ENCODE measurements at regions not wholly inside any gene's neighbourhood (a gene's known extent, or its start where the extent isn't known, plus 50 kb on each side); places are given as distances from the start of the nearest gene placed in this dataset.

DNA sequence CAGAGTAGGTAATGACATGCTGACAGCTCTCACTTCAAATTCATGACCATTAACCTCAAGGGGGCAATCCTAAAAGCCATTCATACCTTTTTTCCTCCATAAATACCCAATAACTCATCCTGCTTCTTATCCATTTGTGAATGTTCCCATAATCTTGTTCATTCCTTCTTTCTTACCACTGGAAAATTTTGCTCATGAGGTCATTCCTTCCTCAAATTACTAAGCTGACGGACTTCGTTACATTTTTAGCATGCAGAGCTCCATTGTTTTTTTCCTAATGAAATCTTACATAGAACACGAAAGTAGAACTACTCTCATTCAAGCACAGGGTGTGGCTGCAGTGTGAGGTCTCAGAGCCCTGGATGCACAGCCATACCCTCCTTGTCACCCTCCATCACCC is 276.5 kb upstream of the DPYD start:
- TF ChIP-seq TCF12 (IDR thresholded peaks at IDR 0.05; ENCODE audit: low read depth) (no peak), FOXM1 (IDR thresholded peaks at IDR 0.05; ENCODE audit: borderline replicate concordance, low read depth) (no peak), NFIC (IDR thresholded peaks at IDR 0.05) (no peak), EGR1 (IDR thresholded peaks at IDR 0.05) (no peak), RAD21 (IDR thresholded peaks at IDR 0.05; ENCODE audit: low read depth) (no peak), ZBTB7A (IDR thresholded peaks at IDR 0.05; ENCODE audit: low read depth) (no peak), CEBPB (IDR thresholded peaks at IDR 0.05) (no peak), EP300 (IDR thresholded peaks at IDR 0.05; ENCODE audit: borderline replicate concordance) (no peak), YY1 (IDR thresholded peaks at IDR 0.05; ENCODE audit: low read depth) (no peak), TEAD4 (IDR thresholded peaks at IDR 0.05) (no peak), TAF1 (IDR thresholded peaks at IDR 0.05; ENCODE audit: low read depth) (no peak), CREB1 (IDR thresholded peaks at IDR 0.05; ENCODE audit: low read depth) (no peak)
- TF ChIP-seq, protein P1, sequence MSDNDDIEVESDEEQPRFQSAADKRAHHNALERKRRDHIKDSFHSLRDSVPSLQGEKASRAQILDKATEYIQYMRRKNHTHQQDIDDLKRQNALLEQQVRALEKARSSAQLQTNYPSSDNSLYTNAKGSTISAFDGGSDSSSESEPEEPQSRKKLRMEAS (IDR thresholded peaks at IDR 0.05): no peak
- TF ChIP-seq, protein P2, sequence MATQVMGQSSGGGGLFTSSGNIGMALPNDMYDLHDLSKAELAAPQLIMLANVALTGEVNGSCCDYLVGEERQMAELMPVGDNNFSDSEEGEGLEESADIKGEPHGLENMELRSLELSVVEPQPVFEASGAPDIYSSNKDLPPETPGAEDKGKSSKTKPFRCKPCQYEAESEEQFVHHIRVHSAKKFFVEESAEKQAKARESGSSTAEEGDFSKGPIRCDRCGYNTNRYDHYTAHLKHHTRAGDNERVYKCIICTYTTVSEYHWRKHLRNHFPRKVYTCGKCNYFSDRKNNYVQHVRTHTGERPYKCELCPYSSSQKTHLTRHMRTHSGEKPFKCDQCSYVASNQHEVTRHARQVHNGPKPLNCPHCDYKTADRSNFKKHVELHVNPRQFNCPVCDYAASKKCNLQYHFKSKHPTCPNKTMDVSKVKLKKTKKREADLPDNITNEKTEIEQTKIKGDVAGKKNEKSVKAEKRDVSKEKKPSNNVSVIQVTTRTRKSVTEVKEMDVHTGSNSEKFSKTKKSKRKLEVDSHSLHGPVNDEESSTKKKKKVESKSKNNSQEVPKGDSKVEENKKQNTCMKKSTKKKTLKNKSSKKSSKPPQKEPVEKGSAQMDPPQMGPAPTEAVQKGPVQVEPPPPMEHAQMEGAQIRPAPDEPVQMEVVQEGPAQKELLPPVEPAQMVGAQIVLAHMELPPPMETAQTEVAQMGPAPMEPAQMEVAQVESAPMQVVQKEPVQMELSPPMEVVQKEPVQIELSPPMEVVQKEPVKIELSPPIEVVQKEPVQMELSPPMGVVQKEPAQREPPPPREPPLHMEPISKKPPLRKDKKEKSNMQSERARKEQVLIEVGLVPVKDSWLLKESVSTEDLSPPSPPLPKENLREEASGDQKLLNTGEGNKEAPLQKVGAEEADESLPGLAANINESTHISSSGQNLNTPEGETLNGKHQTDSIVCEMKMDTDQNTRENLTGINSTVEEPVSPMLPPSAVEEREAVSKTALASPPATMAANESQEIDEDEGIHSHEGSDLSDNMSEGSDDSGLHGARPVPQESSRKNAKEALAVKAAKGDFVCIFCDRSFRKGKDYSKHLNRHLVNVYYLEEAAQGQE (IDR thresholded peaks at IDR 0.05; ENCODE audit: low read depth): no peak
- TF ChIP-seq, protein P3, sequence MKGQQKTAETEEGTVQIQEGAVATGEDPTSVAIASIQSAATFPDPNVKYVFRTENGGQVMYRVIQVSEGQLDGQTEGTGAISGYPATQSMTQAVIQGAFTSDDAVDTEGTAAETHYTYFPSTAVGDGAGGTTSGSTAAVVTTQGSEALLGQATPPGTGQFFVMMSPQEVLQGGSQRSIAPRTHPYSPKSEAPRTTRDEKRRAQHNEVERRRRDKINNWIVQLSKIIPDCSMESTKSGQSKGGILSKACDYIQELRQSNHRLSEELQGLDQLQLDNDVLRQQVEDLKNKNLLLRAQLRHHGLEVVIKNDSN (IDR thresholded peaks at IDR 0.05): no peak

DNA sequence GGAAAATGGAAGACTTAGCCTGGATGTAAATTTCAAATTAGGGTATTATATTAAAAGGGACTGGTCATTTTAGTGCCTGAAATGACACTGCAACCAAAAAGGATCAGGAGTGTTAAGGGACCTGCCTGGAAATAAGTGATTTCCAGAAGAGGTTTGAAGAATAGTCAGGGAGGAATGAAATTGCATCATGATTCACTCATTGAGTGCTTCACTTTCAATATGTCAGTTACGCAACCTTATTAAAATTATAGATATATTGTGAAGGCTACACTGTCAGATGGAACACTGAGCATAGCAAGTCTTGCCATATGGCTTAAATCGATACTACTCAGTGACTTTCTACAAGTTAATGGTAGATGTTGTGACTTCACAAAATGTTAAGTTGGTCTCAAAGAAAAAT is 275.2 kb upstream of the DPYD start:
- TF ChIP-seq EP300 (IDR thresholded peaks at IDR 0.05; ENCODE audit: borderline replicate concordance): no peak
- TF ChIP-seq CEBPB (IDR thresholded peaks at IDR 0.05): no peak
- no peak for TF ChIP-seq TCF12 (IDR thresholded peaks at IDR 0.05; ENCODE audit: low read depth)
- TF ChIP-seq TEAD4 (IDR thresholded peaks at IDR 0.05): no peak
- TF ChIP-seq, protein P1 (IDR thresholded peaks at IDR 0.05): no peak
- TF ChIP-seq CREB1 (IDR thresholded peaks at IDR 0.05; ENCODE audit: low read depth): no peak
- TF ChIP-seq, protein P3 (IDR thresholded peaks at IDR 0.05): no peak
- no peak for TF ChIP-seq TAF1 (IDR thresholded peaks at IDR 0.05; ENCODE audit: low read depth)
- no peak for TF ChIP-seq RAD21 (IDR thresholded peaks at IDR 0.05; ENCODE audit: low read depth)
- TF ChIP-seq EGR1 (IDR thresholded peaks at IDR 0.05): no peak
- no peak for TF ChIP-seq ZBTB7A (IDR thresholded peaks at IDR 0.05; ENCODE audit: low read depth)
- TF ChIP-seq FOXM1 (IDR thresholded peaks at IDR 0.05; ENCODE audit: borderline replicate concordance, low read depth): no peak
- TF ChIP-seq NFIC (IDR thresholded peaks at IDR 0.05): no peak
- no peak for TF ChIP-seq YY1 (IDR thresholded peaks at IDR 0.05; ENCODE audit: low read depth)
- TF ChIP-seq, protein P2 (IDR thresholded peaks at IDR 0.05; ENCODE audit: low read depth): no peak

DNA sequence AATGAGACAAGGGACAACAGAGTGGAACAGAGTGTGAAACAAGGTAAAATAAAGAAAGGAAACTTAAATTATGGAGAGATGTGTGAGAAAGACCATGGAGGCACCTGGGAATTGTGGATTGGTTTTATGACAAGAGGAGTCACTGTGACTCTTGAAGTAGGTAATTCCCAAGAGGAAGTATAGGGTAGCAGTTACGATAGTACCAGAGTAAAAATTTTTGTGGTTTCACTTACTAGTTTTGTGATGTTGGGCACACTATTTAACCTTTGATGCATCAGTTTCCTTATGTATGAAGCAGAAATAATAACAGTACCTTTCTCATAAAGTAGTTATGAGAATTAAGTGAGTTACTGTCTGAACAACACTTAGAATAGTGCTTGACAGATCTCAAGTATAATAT is 267.9 kb upstream of the DPYD start:
- no peak for TF ChIP-seq TCF12 (IDR thresholded peaks at IDR 0.05; ENCODE audit: low read depth)
- no peak for TF ChIP-seq TAF1 (IDR thresholded peaks at IDR 0.05; ENCODE audit: low read depth)
- TF ChIP-seq, protein P1 (IDR thresholded peaks at IDR 0.05): no peak
- TF ChIP-seq, protein P3 (IDR thresholded peaks at IDR 0.05): no peak
- no peak for TF ChIP-seq CREB1 (IDR thresholded peaks at IDR 0.05; ENCODE audit: low read depth)
- TF ChIP-seq TEAD4 (IDR thresholded peaks at IDR 0.05): no peak
- TF ChIP-seq NFIC (IDR thresholded peaks at IDR 0.05): no peak
- TF ChIP-seq EP300 (IDR thresholded peaks at IDR 0.05; ENCODE audit: borderline replicate concordance): no peak
- TF ChIP-seq, protein P2 (IDR thresholded peaks at IDR 0.05; ENCODE audit: low read depth): no peak
- no peak for TF ChIP-seq EGR1 (IDR thresholded peaks at IDR 0.05)
- no peak for TF ChIP-seq FOXM1 (IDR thresholded peaks at IDR 0.05; ENCODE audit: borderline replicate concordance, low read depth)
- no peak for TF ChIP-seq RAD21 (IDR thresholded peaks at IDR 0.05; ENCODE audit: low read depth)
- no peak for TF ChIP-seq ZBTB7A (IDR thresholded peaks at IDR 0.05; ENCODE audit: low read depth)
- TF ChIP-seq CEBPB (IDR thresholded peaks at IDR 0.05): no peak
- no peak for TF ChIP-seq YY1 (IDR thresholded peaks at IDR 0.05; ENCODE audit: low read depth)

Data from Ishikawa (cell line).